Stimulated activated CD8-positive, alpha-beta memory T cell treated with anti-CD3 and anti-CD28 coated beads, Interleukin-15, amount 100 ng/mL, for 24 hours (primary cell): ENCODE measurements at regions not wholly inside any gene's neighbourhood (a gene's known extent, or its start where the extent isn't known, plus 50 kb on each side); places are given as distances from the start of the nearest gene placed in this dataset.
"Not testable (repeated sequence)": the region's sequence is repeated elsewhere in the genome, so short reads cannot be mapped to it uniquely, and the experiment has no call there.

ENCODE experiments used
- DNase-seq: peaks from one replicate; pipeline ENCODE4 v3.0.0-alpha.2; 2020; ENCODE audit warnings: low read depth

DNA sequence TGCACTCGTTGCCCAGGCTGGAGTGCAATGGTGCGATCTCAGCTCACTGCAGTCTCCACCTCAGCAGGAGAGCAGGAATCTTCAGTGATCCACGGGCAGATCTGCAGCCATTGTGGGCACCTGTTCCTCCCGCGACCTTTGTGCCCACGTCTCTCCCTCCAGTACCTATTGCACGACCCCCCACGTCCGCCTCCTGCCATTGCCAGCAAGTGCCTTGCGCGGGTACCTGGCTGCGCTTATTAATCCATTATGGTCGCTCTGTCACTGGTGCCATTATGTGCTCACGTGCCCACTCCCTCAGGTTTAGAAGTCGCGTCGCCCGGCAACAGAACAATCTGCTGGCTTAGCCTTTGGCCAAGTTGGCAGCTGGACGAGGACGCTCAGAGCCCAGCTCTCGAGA lies 146.2 kb upstream of the C1QTNF3 start:
- not testable (repeated sequence) for DNase-seq

DNA sequence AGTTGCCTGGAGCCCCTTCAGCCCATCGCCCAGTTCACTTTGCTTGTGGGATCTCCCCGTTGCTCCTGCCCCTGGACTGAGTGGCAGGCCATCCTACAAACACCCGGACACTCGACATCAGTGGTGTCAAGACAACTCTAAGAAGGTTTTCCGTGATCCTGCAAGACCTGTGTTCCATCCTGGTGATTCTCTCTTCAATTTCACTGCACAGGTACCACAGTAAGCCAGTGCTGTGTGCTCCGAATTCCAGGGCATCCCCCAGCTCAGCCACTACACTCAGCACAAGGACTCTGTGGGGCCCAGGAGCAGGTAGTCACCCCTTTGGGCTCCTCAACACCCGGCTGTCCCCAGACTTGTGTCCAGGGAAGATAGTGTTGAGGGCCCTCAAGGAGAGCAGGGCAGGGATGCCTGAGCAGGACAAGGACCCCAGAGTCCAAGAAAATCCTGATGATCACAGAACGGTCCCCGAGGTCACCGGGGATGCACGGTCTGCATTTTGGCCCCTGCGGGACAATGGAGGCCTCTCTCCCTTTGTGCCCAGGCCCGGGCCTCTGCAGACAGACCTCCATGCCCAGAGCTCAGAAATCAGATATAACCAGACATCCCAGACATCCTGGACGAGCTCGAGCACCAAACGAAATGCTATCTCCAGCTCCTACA lies 146.9 kb upstream of the C1QTNF3 start:
- not testable (repeated sequence) for DNase-seq

DNA sequence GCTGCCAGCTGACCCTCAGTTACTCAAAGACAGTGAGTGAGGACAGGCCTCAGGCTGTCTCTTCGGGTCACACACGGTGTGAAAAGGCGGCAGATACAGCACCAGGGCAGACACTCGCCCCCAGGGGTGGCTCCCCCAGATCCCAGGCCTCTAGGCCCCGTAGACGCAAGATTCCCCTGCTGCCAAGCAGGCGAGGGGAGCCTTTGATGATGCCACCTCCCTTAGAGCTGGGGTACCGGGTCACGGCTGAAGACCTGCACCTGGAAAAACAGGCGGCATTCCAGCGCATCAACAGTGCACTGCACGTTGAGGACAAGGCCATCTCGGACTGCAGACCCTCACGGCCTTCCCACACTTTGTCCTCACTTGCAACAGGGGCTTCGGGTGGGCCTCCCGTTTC lies 147.5 kb upstream of the C1QTNF3 start:
- DNase-seq: not testable (repeated sequence)

DNA sequence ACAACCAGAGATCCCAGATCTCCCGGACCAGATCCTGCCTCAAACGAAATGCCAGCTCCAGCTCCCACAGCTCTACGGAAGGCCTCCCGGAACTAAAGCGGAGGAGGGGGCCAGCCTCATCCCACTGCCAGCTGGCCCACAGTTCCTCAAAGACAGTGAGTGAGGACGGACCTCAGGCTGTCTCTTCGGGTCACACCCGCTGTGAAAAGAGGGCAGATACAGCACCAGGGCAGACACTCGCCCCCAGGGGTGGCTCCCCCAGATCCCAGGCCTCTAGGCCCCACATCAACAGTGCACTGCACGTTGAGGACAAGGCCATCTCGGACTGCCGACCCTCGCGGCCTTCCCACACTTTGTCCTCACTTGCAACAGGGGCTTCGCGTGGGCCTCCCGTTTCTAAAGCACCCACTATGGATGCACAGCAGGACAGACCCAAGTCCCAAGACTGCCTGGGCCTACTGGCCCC lies 148.3 kb upstream of the C1QTNF3 start:
- DNase-seq: not testable (repeated sequence)

DNA sequence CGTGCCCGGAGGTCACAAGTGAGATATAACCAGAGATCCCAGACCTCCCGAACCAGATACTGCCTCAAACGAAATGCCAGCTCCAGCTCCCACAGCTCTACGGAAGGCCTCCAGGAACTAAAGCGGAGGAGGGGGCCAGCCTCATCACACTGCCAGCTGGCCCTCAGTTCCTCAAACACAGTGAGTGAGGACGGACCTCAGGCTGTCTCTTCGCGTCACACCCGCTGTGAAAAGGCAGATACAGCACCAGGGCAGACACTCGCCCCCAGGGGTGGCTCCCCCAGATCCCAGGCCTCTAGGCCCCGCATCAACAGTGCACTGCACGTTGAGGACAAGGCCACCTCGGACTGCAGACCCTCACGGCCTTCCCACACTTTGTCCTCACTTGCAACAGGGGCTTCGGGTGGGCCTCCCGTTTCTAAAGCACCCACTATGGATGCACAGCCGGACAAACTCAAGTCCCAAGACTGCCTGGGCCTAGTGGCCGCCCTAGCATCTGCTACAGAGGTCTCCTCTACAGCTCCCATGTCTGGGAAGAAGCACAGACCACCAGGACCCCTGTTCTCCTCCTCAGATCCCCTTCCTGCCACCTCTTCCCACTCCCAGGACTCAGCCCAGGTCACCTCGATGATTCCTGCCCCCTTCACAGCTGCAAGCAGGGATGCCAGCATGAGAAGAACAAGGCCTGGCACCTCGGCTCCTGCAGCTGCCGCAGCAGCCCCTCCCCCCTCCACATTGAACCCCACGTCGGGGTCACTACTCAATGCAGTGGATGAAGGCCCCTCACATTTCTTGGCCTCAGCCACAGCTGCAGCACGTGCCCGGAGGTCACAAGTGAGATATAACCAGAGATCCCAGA lies 149.3 kb upstream of the C1QTNF3 start:
- DNase-seq: not testable (repeated sequence)

DNA sequence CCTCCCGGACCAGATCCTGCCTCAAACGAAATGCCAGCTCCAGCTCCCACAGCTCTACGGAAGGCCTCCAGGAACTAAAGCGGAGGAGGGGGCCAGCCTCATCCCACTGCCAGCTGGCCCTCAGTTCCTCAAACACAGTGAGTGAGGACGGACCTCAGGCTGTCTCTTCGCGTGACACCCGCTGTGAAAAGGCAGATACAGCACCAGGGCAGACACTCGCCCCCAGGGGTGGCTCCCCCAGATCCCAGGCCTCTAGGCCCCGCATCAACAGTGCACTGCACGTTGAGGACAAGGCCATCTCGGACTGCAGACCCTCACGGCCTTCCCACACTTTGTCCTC lies 149.9 kb upstream of the C1QTNF3 start:
- DNase-seq: not testable (repeated sequence)

DNA sequence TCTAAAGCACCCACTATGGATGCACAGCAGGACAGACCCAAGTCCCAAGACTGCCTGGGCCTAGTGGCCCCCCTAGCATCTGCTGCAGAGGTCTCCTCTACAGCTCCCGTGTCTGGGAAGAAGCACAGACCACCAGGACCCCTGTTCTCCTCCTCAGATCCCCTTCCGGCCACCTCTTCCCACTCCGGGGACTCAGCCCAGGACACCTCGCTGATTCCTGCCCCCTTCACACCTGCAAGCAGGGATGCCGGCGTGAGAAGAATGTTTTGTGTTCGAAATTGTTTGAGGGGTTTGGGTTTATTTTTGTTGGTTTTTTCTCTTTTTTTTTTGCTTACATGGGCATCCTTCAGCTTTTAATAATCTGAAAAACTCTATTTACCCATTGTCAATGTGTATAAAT lies 150.3 kb upstream of the C1QTNF3 start:
- DNase-seq: not testable (repeated sequence)

DNA sequence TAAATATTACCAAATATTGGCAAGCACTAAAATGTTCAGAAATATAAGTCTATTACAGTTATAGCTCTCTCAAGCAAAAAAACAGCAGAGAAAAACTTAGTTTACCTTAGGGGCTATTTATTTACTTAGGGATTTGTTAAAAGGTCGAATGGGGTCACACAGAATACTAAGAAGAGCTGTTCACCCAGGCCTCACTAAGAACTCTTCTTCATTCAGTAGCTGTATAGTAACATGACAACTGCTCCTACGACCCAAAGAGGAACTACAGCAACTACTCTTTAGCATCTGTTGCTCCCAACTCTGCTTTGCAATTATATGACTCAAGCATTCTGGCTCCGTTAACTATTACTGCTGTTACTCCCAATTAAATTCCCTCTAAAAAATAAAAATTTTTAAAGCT lies 150.8 kb upstream of the C1QTNF3 start:
- DNase-seq: not testable (repeated sequence)

DNA sequence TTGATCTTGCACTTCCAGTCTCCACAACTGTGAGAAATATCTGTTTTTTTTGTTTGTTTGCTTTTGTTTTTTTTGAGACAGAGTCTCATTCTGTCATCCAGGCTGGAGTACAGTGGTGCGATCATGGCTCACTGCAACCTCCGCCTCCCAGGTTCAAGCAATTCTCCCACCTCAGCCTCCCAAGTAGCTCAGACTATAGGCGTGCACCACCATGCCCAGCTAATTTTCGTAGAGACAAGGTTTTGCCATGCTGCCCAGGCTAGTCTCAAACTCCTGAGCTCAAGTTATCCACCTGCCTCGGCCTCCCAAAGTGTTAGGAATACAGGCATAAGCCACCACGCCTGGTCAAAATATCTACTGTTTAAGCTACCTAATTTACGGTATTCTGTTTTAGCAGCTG lies 153.1 kb upstream of the C1QTNF3 start:
- not testable (repeated sequence) for DNase-seq

DNA sequence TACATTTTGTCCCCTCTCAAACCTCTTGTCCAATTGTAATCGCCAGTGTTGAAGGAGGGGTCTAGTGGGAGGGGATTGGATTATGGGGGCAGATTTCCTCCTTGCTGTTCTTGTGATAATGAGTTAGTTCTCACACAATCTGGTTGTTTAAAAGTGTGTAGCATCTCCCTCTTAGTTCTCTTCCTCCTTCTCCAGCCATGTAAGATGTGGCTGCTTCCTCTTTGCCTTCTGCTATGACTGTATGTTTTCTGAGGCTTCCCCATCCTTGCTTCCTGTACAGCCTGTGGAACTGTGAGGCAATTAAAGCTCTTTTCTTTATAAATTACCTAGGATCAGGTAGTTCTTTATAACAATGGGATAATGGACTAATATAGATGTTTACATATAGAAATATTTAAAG lies 162.3 kb upstream of the C1QTNF3 start:
- DNase-seq: not testable (repeated sequence)

DNA sequence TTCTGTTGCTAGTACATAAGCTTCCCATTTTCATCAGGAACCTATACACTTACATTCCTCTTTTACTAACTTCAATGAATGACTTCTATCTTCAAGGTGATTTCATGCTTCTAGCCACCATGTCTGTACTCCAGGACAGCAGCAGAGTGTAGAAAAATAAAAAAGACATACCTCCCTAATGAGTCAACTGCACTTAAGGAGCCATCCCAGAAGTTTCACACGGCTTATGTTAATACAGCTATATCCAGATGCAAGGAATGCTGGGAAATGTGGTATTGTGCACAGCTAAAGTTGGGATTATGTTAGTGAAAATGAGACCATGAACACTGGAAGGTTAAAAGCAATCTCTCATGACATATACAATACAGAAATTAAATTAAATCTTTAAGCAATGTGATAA lies 174.4 kb upstream of the C1QTNF3 start:
- not testable (repeated sequence) for DNase-seq

DNA sequence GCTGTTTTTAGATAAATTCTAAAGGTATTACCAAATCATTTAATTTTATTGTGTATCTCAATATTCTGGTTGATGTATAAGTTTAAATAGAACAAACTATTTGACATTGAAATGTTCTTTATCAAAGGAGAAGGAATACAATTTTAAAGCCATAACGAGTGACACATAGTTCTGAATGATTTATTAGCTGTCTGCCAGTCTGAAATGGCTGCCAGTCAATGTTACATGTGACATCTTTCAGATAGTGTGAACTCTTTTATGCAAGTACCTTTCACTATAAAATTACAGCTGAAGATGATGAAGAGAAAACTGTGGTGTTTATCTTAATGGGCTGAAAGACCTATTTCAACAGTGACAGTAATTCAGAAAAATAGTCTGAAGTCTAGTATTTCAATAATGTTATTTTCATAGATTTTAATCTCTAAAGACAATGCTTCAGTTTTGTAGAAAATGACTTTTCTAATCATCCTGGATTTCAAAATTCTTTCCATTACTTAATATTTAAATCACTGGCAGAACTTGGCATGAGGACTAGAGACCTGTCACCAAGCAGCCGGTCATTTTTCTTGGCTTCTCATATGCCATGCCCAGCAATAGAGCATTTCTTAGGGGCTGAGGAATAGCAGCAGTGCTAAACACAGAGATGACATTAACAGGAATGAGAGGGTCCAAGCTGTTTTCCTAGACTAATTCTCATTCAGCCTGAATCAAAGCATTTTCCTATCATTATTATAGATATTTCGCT lies 178.5 kb upstream of the C1QTNF3 start:
- DNase-seq: not testable (repeated sequence)

DNA sequence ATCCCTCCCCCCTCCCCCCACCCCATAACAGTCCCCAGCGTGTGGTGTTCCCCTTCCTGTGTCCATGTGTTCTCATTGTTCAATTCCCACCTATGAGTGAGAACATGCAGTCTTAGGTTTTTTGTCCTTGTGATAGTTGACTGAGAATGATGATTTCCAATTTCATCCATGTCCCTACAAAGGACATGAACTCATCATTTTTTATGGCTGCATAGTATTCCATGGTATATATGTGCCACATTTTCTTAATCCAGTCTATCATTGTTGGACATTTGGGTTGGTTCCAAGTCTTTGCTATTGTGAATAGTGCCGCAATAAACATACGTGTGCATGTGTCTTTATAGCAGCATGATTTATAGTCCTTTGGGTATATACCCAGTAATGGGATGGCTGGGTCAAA lies 180.1 kb upstream of the C1QTNF3 start:
- not testable (repeated sequence) for DNase-seq

DNA sequence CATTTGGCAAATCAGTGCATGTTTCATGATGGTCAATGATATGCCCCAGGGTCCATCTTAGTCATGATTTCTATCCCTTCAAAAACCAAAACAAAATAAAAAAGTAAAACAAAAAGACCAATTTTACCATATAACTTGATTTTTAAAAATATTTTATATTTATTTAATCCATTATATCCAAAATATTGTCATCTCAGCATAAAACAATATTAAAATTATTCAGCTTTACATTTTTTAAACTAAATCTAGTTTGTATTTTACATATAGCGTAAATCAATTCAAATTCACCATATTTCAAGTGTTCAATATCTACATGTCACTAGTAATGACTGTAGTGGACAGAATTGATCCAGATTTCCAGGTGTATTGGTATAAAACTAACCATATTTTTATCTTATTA lies 187.4 kb upstream of the C1QTNF3 start:
- not testable (repeated sequence) for DNase-seq

DNA sequence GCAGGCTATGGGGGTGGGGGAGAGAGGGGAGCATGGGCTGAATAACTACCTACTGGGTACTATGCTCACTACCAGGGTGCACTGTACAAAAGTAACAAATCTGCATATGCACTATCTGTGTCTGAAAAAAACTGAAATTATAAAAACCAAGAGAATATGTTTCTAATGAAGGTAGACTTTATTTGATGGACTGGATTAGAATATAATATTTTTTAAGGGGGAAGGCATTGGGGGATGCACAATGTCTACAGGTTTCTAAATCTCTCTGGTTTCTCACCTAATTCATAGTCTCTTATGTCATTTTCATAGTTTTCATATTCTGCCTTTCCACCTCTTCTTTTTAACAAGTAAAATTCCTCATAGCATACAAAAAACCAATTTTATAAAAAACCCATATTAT lies 200.8 kb upstream of the C1QTNF3 start:
- not testable (repeated sequence) for DNase-seq

DNA sequence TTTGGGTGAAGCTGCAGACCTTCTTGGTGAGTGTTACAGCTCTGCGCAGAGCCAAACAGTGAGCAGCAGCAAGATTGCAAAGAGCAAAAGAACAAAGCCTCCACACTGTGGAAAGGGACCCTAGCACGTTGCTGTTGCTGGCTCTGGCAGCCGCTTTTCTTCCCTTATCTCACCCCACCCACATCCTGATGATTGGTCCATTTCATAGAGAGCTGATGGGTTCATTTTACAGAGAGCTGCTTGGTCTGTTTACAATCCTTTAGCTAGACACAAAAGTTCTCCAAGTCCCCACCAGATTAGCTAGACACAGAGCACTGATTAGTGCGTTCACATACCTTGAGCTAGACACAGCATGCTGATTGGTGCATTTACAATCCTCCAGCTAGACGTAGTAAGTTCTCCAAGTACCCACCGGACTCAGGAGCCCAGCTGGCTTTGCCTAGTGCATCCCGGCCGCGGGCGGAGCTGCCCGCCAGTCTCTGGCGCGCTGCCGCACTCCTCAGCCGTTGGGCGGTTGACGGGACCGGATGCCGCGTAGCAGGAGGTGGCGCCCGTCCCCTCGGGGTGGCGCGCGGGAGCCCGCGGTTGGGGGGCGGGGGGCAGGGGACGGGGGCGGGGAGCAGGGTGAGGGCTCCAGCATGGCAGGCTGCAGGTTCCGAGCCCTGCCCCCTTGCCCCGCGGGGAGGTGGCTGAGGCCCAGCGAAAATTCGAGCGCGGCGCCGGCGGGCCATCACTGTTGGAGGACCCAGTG lies 201.4 kb upstream of the C1QTNF3 start:
- DNase-seq: peak; percentile 44

DNA sequence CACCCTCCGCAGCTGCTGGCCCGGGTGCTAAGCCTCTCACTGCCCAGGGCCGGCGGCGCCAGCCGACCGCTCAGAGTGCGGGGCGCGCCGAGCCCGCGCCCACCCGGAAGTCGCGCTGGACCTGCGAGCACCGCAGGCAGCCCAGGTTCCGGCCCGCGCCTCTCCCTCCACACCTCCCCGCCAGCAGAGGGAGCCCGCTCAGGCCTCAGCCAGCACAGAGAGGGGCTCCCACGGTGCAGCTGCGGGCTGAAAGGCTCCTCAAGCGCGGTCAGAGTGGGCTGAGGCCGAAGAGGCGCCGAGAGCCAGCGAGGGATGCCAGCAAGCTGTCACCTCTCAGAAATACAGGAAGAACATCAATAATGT lies 202.0 kb upstream of the C1QTNF3 start:
- DNase-seq: not testable (repeated sequence)

DNA sequence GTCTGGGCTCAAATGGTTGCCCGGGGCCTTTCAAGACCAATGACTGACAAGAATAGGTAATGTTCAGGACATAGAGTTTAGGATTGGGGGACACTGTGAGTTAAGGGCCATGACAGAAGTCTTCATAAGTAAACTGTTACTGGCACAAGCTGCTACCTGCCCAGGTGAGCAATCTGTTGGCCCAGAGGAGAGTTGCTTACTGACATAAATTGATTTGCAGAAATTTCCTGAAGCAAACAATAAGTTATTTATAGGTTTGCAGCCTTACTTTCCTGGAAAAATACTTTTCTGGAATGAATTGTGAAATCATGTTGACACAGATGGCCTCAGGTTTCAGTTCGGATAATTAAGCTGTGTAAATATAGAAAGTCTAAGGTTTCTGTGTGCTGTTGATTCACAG lies 202.8 kb upstream of the C1QTNF3 start:
- DNase-seq: not testable (repeated sequence)

DNA sequence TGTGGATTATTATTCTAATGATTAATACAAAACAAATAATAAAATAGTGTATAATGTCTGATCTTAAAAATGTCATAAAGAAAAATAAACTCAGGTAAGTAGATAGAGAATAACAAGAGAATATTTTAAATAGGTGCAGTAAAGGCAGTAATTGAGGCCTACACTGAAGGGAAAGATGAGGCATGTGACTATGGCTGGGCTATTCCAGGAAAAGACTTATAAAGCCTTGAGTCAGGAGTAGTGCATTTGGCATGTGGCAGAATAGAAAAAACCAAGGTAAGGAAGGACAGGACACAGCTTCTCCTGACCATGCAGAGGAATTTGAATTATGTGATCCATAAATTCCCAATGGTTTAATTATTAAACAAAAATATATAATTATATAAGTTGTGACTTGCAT lies 215.6 kb upstream of the C1QTNF3 start:
- not testable (repeated sequence) for DNase-seq

DNA sequence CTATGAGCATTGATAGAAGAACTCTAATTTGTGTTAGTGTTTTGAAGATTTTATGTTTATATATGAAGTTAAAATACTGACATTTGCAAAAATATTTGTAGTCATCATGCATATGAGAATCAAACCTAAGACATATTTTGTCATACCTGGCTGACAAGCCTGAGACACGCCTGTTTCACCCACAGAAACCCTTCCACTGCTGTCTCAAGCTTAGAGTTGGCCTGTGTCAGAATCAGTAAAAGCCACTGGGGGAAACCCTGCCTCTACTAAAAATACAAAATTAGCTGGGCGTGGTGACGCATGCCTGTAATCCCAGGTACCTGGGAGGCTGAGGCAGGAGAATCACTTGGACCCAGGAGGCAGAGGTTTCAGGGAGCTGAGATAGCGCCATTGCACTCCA lies 218.0 kb upstream of the C1QTNF3 start:
- DNase-seq: not testable (repeated sequence)

DNA sequence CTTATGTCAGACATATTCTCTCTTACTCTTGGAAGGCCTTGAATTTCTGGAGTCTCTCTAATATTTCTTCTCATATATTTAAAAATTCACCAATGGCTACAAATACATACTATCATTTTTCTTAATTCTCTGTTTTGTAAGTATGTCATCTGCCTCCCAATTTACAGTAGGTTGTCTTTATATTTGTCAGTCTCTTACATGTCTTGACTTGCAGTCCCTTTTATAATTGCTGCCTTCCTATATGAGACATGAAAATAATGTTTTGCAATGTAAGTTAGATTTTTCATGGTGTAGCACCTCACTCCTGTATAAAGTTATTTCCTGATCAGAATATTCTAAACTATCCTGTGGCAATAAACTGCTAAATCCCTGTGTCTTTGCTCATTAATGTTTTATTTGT lies 223.1 kb upstream of the C1QTNF3 start:
- DNase-seq: not testable (repeated sequence)

DNA sequence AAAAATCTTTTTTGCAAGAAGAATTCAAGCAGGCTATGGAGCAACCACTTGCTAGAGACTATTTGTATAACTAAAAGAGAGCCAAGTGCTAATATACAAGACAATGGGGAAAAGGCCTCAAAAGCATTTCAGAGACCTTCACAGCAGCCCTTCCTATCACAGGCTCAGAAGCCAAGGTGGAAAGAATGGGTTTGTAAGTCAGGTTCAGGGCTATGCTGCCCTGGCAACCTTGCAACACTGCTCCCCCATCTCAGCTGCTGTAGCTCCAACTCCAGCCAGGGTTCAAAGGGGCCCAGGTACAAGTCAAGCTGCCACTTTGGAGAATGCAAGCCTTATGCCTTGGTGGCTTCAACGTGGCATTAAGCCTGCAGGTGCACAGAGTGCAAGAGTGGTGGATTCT lies 253.7 kb upstream of the C1QTNF3 start:
- not testable (repeated sequence) for DNase-seq
